ENCODE measurements at regions not wholly inside any gene's neighbourhood (a gene's known extent, or its start where the extent isn't known, plus 50 kb on each side); places are given as distances from the start of the nearest gene placed in this dataset.

- H3K27ac ChIP-seq (ENCODE audit: insufficient read depth, low read length) = no peak overlapping the region
- no peak for TF ChIP-seq EZH2 (IDR thresholded peaks at IDR 0.05; ENCODE audit: low read length, missing control alignments)
- TF ChIP-seq, protein P1, sequence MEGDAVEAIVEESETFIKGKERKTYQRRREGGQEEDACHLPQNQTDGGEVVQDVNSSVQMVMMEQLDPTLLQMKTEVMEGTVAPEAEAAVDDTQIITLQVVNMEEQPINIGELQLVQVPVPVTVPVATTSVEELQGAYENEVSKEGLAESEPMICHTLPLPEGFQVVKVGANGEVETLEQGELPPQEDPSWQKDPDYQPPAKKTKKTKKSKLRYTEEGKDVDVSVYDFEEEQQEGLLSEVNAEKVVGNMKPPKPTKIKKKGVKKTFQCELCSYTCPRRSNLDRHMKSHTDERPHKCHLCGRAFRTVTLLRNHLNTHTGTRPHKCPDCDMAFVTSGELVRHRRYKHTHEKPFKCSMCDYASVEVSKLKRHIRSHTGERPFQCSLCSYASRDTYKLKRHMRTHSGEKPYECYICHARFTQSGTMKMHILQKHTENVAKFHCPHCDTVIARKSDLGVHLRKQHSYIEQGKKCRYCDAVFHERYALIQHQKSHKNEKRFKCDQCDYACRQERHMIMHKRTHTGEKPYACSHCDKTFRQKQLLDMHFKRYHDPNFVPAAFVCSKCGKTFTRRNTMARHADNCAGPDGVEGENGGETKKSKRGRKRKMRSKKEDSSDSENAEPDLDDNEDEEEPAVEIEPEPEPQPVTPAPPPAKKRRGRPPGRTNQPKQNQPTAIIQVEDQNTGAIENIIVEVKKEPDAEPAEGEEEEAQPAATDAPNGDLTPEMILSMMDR (conservative IDR thresholded peaks at IDR 0.05 in 1 of 2, IDR thresholded peaks at IDR 0.05 in 1 of 2; ENCODE audit: low read depth in 1 of 2, low read length in 2 of 2) = no peak
- no peak overlapping the region for H3K9ac ChIP-seq (ENCODE audit: insufficient read depth, low read length)
- H3K4me2 ChIP-seq (ENCODE audit: extremely low read depth, insufficient read depth, low read length) = no peak overlapping the region
- peaks cover 6% of the 10 kb centered on the region for H3K27me3 ChIP-seq (ENCODE audit: control insufficient read depth, insufficient read depth, low read length)
- no peak overlapping the region for H2AFZ ChIP-seq (ENCODE audit: low read length)
- H3K36me3 ChIP-seq (ENCODE audit: control insufficient read depth, insufficient read depth, low read length) = no peaks in the 10 kb centered on the region
- no peaks in the 10 kb centered on the region for H3K79me2 ChIP-seq (ENCODE audit: control insufficient read depth, insufficient read depth, low read length)
- DNase-seq (ENCODE audit: low read depth in 2 of 2) = no peak
- no peaks in the 10 kb centered on the region for H3K9me3 ChIP-seq (ENCODE audit: control insufficient read depth, insufficient read depth, low read depth, low read length)
- no peaks in the 10 kb centered on the region for H4K20me1 ChIP-seq (ENCODE audit: control insufficient read depth, extremely low read depth, insufficient read depth, low read length)
- no peaks in the 10 kb centered on the region for H3K4me1 ChIP-seq (ENCODE audit: control insufficient read depth, extremely low read depth, insufficient read depth, low read length)
- H3K4me3 ChIP-seq (replicated peaks in 1 of 4; ENCODE audit: control extremely low read depth in 1 of 4, insufficient read depth in 1 of 4, low read depth in 3 of 4, low read length in 4 of 4) = no peak overlapping the region
Measured at GRCh38 chr15:77852241-77853007, 219.7 kb upstream of the LINGO1 start.

GRCh38 chr15:77851691-77852090, 219.0 kb upstream of the LINGO1 start:
- Histone ChIP-seq H3K27ac (ENCODE audit: insufficient read depth, low read length) (no peak overlapping the region), H3K36me3 (ENCODE audit: control insufficient read depth, insufficient read depth, low read length) (no peaks in the 10 kb centered on the region), H3K9ac (ENCODE audit: insufficient read depth, low read length) (no peak overlapping the region), H2AFZ (ENCODE audit: low read length) (no peak overlapping the region), H3K27me3 (ENCODE audit: control insufficient read depth, insufficient read depth, low read length) (peaks cover 6% of the 10 kb centered on the region), H3K9me3 (ENCODE audit: control insufficient read depth, insufficient read depth, low read depth, low read length) (no peaks in the 10 kb centered on the region), H3K4me3 (replicated peaks in 1 of 4; ENCODE audit: control extremely low read depth in 1 of 4, insufficient read depth in 1 of 4, low read depth in 3 of 4, low read length in 4 of 4) (no peak overlapping the region), H3K4me1 (ENCODE audit: control insufficient read depth, extremely low read depth, insufficient read depth, low read length) (no peaks in the 10 kb centered on the region), H3K4me2 (ENCODE audit: extremely low read depth, insufficient read depth, low read length) (no peak overlapping the region), H4K20me1 (ENCODE audit: control insufficient read depth, extremely low read depth, insufficient read depth, low read length) (no peaks in the 10 kb centered on the region), H3K79me2 (ENCODE audit: control insufficient read depth, insufficient read depth, low read length) (no peaks in the 10 kb centered on the region)
- DNase-seq (ENCODE audit: low read depth in 2 of 2) = no peak
- TF ChIP-seq EZH2 (IDR thresholded peaks at IDR 0.05; ENCODE audit: low read length, missing control alignments) = no peak
- TF ChIP-seq, protein P1 (conservative IDR thresholded peaks at IDR 0.05 in 1 of 2, IDR thresholded peaks at IDR 0.05 in 1 of 2; ENCODE audit: low read depth in 1 of 2, low read length in 2 of 2) = no peak

GRCh38 chr15:77851086-77851485, 218.4 kb upstream of the LINGO1 start:
- Histone ChIP-seq H3K27me3 (ENCODE audit: control insufficient read depth, insufficient read depth, low read length) (peaks cover 6% of the 10 kb centered on the region), H3K4me1 (ENCODE audit: control insufficient read depth, extremely low read depth, insufficient read depth, low read length) (no peaks in the 10 kb centered on the region), H3K4me2 (ENCODE audit: extremely low read depth, insufficient read depth, low read length) (no peak overlapping the region), H3K4me3 (replicated peaks in 1 of 4; ENCODE audit: control extremely low read depth in 1 of 4, insufficient read depth in 1 of 4, low read depth in 3 of 4, low read length in 4 of 4) (no peak overlapping the region), H3K9ac (ENCODE audit: insufficient read depth, low read length) (no peak overlapping the region), H3K79me2 (ENCODE audit: control insufficient read depth, insufficient read depth, low read length) (no peaks in the 10 kb centered on the region), H2AFZ (ENCODE audit: low read length) (no peak overlapping the region), H3K9me3 (ENCODE audit: control insufficient read depth, insufficient read depth, low read depth, low read length) (no peaks in the 10 kb centered on the region), H4K20me1 (ENCODE audit: control insufficient read depth, extremely low read depth, insufficient read depth, low read length) (no peaks in the 10 kb centered on the region), H3K27ac (ENCODE audit: insufficient read depth, low read length) (no peak overlapping the region), H3K36me3 (ENCODE audit: control insufficient read depth, insufficient read depth, low read length) (no peaks in the 10 kb centered on the region)
- no peak for DNase-seq (ENCODE audit: low read depth in 2 of 2)
- TF ChIP-seq EZH2 (IDR thresholded peaks at IDR 0.05; ENCODE audit: low read length, missing control alignments) = no peak
- TF ChIP-seq, protein P1 (conservative IDR thresholded peaks at IDR 0.05 in 1 of 2, IDR thresholded peaks at IDR 0.05 in 1 of 2; ENCODE audit: low read depth in 1 of 2, low read length in 2 of 2) = no peak
